BJ (cell line): ENCODE measurements at regions not wholly inside any gene's neighbourhood (a gene's known extent, or its start where the extent isn't known, plus 50 kb on each side); places are given as distances from the start of the nearest gene placed in this dataset.

Source experiments
- CTCF ChIA-PET: fragments of 350-600 bp; formaldehyde crosslinking; extraction: SDS; loops from one replicate; lab custom pipeline; 2021; ENCODE audit warnings: antibody characterized with exemption, inconsistent platforms; lab: Yijun Ruan, JAX
- POLR2A ChIA-PET: fragments of 300-600 bp; sonication (Branson Sonifier 250); formaldehyde crosslinking; extraction: SDS; loops from one replicate; lab custom pipeline; 2021; ENCODE audit warnings: antibody characterized with exemption; lab: Charles Lee
- DNase-seq: peaks from one replicate; pipeline ENCODE4 v3.0.0-alpha.2; 2011; ENCODE audit warnings: low read depth
- H3K27me3 ChIP-seq: 2 replicates; pipeline ENCODE4 v1.6.0; 2011; ENCODE audit warnings: low read length; ENCODE audit not compliant: control insufficient read depth, insufficient read depth
- H3K36me3 ChIP-seq: 2 replicates; pipeline ENCODE4 v1.5.1; 2011; ENCODE audit warnings: low read length; ENCODE audit not compliant: control insufficient read depth, insufficient read depth
- H3K4me3 ChIP-seq: 2 replicates; pipeline ENCODE4 v1.5.1; 2011; ENCODE audit warnings: low read depth, mild to moderate bottlenecking, control low read depth, low read length
- TF ChIP-seq, protein P1 (sequence below): IDR thresholded peaks from 2 replicates; pipeline ENCODE4 v1.5.1; 2011; ENCODE audit warnings: low read depth, mild to moderate bottlenecking, control low read depth, inconsistent platforms, low read length, moderate library complexity; ENCODE audit not compliant: insufficient read depth

DNA sequence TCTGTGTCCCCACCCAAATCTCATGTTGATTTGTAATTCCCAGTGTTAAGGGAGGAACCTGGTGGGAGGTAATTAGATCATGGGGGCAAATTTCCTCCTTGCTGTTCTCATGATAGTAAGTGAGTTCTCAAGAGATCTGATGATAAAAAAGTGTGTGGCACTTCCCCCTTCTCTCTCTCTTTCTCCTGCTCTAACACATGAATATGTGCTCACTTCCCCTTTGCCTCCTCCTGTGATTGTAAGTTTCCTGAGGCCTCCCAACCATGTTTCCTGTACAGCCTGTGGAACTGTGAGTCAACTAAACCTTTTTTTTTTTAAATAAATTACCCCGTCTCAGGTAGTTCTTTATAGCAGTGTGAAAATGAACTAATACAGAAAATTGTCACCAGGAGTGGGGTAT lies 380.0 kb downstream of the MEIS1 start:
- Histone ChIP-seq H3K4me3 (no peak overlapping the region), H3K27me3 (no peaks in the 10 kb centered on the region), H3K36me3 (no peaks in the 10 kb centered on the region)
- ChIA-PET CTCF (interaction anchor here (0.7 kb wide), 1 partner anchor 23 kb away, joined by 3 read pairs; no protein-coding TSS in a partner anchor), POLR2A (no interaction called here)
- DNase-seq: no peak
- TF ChIP-seq, protein P1, sequence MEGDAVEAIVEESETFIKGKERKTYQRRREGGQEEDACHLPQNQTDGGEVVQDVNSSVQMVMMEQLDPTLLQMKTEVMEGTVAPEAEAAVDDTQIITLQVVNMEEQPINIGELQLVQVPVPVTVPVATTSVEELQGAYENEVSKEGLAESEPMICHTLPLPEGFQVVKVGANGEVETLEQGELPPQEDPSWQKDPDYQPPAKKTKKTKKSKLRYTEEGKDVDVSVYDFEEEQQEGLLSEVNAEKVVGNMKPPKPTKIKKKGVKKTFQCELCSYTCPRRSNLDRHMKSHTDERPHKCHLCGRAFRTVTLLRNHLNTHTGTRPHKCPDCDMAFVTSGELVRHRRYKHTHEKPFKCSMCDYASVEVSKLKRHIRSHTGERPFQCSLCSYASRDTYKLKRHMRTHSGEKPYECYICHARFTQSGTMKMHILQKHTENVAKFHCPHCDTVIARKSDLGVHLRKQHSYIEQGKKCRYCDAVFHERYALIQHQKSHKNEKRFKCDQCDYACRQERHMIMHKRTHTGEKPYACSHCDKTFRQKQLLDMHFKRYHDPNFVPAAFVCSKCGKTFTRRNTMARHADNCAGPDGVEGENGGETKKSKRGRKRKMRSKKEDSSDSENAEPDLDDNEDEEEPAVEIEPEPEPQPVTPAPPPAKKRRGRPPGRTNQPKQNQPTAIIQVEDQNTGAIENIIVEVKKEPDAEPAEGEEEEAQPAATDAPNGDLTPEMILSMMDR: no peak

DNA sequence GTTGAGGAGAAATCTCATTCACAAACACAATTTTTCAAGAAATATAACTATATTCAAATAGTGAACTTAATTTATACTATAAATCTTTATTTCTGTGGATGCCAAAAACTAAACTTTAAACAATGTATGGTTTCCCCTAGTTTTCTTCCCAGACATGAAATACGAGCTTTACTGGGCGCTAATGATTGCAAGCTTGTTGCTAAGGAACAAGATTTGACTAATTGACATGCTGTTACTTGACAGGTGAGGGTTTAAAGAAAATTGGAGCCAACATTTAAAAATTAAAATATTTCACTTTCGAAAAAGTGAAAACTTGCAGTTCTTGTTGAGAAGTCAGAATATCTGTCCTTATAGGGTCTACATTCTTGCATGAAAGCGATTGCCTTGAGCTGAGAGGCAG lies 381.0 kb downstream of the MEIS1 start:
- CTCF ChIA-PET: no interaction called here
- Histone ChIP-seq H3K36me3 (no peaks in the 10 kb centered on the region), H3K27me3 (no peaks in the 10 kb centered on the region), H3K4me3 (no peak overlapping the region)
- no peak for DNase-seq
- TF ChIP-seq, protein P1: no peak
- POLR2A ChIA-PET: no interaction called here

DNA sequence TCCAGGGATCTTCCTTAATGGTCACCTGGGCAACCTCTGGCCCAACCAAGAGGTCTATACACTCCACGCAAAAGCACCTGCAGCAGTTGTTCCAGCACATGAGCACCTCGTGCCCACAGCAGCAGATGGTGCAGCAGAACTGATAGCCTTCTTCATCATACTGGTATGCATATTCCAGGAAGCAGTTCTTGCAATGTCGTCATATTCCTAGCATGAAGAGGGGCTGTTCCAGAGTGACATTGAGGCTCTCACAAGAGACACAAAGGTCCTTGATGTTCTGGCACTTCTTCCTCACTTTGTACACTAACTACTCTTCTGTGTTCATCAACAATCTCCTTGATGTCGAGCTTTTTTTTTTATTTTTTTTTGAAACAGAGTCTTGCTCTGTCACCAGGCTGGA lies 386.2 kb downstream of the MEIS1 start:
- Histone ChIP-seq H3K27me3 (no peaks in the 10 kb centered on the region), H3K36me3 (no peaks in the 10 kb centered on the region), H3K4me3 (no peak overlapping the region)
- TF ChIP-seq, protein P1: no peak
- CTCF ChIA-PET: interaction anchor here (0.6 kb wide), 2 partner anchors 240 to 1214 kb away, joined by 3 read pairs; no protein-coding TSS in a partner anchor
- DNase-seq: no peak
- POLR2A ChIA-PET: no interaction called here

DNA sequence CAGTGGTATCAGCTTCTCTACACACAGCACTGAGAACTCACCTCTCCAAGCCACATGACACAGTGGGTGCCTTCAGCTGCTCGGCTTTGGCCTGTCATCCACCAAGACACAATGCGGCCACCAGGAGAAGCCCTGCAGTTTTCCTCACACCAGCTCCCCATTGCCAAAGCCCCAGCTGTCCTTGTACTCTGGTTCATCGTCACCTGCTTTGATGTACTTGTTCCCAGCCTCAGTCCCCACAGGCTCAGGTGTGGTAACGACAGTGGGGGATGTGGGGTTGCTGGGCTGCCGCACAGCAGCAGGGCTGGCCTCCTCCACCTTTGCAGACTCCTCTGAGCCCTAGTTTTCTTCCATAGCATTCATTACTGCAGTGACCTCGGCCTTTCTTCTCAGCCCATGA lies 387.3 kb downstream of the MEIS1 start:
- no peaks in the 10 kb centered on the region for H3K27me3 ChIP-seq
- ChIA-PET CTCF (no interaction called here), POLR2A (no interaction called here)
- DNase-seq: no peak
- TF ChIP-seq, protein P1: no peak
- no peaks in the 10 kb centered on the region for H3K36me3 ChIP-seq
- no peak overlapping the region for H3K4me3 ChIP-seq

- H3K27me3 ChIP-seq: no peaks in the 10 kb centered on the region
- DNase-seq: no peak
- no peaks in the 10 kb centered on the region for H3K36me3 ChIP-seq
- no peak overlapping the region for H3K4me3 ChIP-seq
- TF ChIP-seq, protein P1: no peak
- POLR2A ChIA-PET: no interaction called here
- CTCF ChIA-PET: interaction anchor here (0.6 kb wide), 1 partner anchor 933 kb away, joined by 3 read pairs; no protein-coding TSS in a partner anchor
These were observed 390.0 kb downstream of the MEIS1 start for GRCh38 chr2:66824926-66825325.
